Stimulated activated CD4-positive, alpha-beta T cell treated with anti-CD3 and anti-CD28 coated beads, Interleukin-4, amount 100 ng/mL, for 24 hours (primary cell): ENCODE measurements at regions not wholly inside any gene's neighbourhood (a gene's known extent, or its start where the extent isn't known, plus 50 kb on each side); places are given as distances from the start of the nearest gene placed in this dataset.
A peak's percentile ranks its signal among the peaks of the same experiment; 100 is the strongest.

Experiments used
- DNase-seq: peaks from one replicate; pipeline ENCODE4 v3.0.0-alpha.2; 2020

DNA sequence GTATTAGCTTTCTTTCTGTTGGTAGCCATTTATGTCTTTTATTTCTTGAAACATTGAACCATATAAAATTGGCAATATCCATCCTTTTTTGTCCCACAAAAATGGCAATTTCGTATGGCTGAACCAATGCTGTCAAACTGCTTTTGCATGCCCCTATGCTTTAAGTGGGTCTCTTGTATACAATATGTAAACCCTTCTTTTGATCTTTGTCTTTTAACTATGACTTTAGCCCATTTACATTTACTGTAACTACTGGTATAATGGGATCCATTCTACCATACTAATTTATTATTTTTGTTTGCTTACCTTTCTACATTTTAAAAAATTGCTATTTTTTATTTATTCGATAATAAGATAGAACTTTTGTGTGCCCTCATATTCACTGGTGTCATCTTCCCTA lies 93.4 kb downstream of the TENT4A start:
- DNase-seq: no peak

DNA sequence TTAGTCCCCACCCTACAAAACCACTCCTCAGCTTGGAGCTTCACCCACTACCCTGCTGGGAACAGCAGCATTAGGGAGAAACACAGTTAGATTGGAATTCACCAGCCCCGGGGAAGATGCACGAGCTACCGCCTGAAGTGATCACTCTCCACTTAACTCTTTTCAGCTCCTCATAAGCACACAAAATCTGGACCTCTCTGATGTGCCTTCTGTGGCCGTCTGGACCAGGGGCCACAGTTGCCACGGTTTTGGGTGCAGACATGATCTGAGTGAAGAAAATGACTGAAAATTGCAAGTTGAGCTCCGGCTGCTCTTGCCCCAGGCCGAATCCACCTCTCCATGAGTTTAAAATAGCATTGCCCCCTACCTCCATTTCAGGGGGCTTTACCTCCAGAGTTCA lies 95.2 kb downstream of the TENT4A start:
- no peak for DNase-seq

DNA sequence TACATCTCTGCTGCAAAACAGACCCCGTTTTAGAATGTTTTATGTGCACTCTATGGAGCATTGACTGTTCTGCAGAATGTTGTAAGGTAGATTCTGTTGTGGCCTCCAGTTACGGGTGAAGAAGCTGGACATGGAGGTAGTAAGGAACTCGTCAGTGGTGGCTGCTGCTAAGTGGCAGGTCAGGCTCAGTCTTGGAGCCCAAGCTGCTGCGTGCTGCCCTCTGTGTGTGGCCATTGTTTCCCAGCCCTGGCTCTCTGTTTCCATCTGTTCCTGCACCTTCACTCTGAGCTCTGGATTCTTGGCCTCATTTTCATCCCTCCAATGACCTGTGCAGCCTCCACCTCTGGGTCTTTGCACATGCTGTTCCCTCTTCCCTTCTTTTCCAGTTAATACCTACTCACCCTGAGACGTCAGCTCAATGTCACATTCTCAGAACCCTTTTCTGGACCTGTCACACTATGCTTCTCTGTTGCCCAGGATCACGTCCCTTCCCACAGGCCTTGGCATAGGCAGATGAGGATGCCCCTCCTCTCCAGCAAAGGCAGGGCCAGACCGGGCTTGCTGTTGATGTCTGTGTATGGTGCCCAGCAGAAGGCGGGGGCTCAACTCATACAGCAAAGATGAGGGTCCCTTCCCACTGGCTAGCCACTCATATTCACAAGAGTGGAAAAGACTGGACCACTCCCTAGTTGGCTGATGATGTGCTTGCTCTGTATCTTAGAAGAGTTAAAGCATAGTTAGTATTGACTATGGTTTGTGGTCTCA lies 97.6 kb downstream of the TENT4A start:
- DNase-seq: no peak

DNA sequence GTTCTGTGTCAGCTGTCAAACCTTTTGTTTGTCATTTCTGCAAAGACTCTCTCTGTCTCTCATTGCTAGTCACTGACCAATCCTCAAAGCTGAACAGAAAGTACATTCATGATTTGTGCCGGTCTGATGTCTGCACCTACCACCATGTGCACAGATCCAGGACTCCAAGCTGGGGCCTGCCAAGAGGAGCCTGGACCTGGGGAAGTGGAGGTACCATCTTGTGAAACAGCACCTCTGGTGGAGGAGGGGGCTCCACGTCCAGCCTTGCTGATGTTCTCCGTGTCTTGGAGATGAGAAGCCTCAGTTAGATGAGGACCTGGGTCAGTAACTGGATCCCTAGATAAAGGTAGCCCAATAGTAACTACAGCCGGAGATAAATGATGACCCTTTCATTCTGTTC lies 98.9 kb downstream of the TENT4A start:
- no peak for DNase-seq

DNA sequence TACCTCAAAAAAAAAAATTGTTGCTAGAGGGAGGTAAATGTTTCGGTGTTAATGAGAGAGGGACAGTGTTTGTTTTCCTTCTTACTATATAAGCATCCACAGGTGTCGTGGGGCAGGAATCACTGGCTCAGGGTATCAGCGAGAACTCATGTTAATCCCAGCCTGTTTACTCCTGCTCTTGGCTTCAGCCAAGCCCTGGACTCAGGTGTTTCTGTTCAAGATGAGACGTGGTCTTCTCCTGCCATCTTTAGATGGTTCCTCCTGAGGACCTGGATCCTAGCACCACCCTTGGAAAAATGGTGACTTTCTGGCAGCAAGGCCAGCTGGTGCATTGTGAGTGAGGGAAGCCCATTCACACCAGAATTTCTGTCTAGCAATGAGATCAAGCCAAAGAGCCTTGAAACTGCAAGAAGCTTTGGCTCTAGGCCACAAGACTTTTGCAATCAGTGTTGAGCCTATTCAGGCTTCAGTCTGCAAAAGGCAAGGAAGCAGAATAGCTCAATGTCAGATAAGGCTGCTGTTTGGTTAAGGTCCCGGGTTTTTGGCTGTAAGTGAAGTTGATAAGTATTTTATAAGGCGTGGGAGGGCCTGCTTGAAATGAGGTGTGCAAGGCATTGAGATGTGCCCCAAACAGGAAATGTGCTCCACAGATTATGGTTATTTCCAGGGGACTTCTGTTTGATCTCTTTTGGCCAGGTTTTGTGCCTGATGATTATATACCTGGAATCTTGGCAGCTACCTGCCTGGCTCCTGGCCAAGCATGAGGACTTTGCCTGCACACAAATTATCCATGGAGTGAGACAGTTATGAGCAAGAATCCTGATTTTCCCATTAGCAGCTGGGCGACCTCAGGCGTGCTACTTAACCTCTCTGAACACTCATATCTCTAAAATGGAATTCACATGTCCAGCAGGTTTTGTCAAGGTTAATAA lies 99.8 kb downstream of the TENT4A start:
- no peak for DNase-seq

DNA sequence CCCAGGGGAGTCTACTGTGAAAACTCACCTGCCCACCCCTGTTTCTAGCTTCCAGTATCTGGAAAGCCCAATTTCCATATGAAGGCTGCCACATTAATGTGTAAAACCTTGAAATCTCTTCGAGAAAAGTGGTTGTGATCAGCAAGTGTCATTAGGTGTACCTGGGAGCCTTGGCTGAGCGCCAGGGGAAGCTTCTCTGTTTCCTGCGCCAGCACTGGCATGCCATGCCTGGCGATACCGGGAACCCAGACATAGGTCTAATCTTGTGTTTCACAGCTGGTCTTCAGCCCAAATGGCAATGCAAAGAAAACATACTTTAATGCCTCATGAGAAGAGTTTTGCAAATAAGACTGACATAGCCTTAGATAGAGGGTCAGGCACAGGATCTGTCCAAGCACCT lies 101.6 kb downstream of the TENT4A start:
- DNase-seq: no peak

DNA sequence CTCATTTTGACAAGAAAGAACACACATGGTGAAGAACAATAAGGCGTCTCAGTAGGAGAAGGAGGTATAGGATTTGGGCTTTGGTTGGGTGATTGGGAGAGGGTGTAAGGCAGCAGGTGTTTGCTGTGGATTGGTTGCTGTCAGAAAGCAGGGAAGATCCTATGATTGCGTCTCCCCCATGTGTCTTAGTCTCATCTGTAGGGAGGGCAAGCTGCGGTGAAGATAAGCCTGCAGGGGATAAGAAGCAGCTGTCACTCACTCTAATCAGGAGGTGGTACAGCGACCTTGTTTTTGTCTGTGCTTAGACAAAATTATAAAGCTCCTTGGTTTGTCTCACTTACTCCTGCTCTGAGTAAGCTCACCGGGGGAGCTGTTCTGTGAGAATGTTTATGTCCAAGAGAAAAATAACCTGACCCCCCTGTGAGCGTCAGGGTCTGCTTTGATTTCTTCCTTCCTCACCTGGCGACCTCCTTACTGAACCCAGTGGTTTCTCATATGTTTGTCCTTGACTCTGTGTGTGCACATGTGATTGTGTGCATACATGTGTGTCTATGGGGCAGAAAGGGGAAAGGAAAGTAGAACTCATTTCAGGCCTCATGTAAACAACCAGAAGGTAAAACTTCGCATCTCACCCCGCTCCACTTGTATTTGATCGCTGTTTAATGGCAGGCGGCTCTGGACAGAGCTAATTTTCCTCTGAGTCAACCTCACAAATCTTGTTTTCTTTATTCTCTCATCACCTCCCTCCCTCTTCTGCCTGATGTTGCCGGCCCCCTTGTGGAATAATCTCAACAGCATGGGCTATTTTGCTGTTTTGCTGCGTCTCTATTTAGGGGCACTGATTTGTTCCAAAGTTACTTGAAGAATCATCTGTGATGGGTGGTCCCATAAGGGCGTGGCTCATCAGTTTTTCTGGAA lies 105.6 kb downstream of the TENT4A start:
- DNase-seq: no peak

DNA sequence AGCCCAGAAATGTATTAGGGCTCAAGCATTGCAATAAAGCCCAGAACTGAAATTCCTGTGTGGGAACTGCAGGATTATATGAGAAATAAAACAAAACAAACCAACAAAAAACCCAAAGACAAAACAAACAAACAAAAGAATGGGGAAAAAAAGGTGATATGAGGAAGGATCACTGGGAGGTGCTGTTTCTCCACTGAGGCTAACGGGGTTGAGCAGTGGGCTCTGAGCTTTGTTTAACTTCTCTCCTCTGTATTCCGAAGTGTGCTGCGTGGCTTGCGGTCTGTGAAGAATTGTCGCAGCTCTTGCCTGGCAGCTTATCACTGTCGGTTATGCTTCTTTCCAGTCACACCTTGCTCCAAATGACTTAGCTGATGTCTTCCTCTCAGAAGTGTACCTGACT lies 106.3 kb downstream of the TENT4A start:
- DNase-seq: no peak

DNA sequence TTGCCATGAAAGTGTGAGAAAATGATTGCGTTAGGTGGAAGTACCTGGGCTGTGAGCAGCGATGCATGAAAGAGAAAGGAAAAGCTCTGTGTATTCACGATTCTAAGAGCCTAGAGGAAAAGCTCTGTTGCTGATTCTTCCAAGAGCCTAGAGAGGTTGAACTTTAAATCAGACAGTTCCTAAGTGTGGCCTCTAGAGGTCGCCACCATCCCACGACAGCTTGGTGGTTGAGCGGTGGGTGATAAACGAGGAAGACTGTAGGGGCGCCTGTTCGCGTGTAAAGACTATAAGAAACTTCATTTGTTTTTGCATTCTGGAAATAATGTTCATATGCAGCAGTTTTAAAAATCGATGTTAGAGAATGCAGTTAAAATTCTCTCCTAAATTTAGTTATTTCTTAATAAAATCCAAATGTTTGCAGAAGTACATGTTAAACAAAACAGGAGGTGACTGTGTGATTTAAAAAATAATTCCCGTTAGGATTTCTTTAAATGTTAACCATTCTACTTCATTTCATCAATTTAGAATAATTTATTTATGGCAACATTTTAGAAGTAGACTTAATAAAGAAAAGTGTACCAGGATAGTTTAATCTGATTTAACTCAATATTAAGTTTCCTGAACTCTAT lies 107.7 kb downstream of the TENT4A start:
- DNase-seq: peak; percentile 49

DNA sequence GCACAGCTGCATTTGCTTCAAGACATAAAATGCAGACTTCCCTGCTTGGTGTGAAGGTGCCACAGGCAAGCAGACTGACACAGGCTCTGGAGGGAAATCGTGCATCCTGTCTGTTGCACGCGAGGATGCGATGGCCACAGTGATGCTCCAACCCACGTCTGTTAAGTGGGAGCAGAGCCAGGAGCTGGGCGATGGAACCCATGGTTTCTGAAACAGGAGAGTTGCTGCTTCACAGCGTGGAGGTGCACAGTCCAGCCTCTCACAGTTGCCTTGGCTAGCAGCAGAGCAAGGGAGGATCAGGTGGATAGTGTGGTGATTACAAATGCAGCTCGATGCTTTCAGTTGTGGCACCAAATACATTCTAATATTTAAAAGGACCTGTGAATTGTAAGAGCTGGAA lies 108.8 kb downstream of the TENT4A start:
- no peak for DNase-seq

DNA sequence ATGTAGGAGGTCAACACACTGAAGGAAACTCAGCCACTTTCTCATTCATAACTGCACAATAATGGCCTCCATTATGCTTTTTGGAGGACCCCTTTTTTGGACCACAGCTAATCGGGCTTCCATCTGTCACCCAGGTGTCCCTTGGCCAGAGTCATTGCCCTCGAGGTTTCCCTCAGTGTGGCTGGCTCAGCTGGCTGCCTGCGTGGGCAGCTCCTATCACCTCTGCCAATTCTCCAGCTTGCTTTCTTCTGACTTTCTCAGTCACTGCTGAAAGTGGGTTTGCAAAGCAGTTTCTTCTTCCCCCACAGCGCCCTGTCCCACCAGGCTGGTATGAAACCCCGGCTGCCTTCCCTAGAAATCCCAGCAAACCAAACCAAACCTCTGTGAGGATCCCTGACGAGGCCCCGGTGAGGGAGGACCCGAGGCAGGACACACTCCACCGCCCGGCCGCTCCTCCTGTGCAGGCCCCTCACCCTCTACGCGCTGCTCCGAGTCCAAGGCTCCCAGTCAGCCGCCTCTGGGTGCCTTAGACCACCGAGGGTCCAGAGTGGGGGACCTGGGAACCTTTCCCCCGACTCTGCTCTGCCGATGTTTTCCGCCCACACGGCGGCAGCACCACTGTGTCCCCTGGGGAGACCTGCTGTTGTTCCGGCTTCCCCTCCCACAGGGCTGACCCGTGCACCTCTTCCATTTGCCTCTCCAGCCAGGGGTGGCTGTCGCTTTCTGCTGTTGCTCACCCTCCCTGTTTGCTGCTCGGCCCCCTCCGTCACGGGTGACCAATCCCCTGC lies 109.5 kb downstream of the TENT4A start:
- no peak for DNase-seq

DNA sequence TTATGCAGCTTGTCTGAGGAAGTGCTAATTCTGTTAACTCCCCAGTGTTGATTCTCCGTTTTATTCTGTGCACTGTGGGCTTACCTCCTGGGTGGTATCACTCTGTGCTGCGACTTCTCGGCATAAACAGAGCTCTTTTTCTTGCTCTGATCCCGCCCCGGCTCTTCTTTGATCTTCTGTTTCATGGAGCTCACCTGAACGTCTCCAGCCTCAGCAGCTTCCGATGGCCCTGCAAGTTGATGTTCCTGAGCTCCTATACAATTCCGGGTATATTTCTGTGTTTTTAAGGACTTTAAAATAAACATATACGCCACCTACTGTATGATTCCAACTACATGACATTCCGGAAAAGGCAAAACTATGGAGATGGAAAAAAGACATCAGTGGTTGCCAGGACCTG lies 110.8 kb downstream of the TENT4A start:
- no peak for DNase-seq

DNA sequence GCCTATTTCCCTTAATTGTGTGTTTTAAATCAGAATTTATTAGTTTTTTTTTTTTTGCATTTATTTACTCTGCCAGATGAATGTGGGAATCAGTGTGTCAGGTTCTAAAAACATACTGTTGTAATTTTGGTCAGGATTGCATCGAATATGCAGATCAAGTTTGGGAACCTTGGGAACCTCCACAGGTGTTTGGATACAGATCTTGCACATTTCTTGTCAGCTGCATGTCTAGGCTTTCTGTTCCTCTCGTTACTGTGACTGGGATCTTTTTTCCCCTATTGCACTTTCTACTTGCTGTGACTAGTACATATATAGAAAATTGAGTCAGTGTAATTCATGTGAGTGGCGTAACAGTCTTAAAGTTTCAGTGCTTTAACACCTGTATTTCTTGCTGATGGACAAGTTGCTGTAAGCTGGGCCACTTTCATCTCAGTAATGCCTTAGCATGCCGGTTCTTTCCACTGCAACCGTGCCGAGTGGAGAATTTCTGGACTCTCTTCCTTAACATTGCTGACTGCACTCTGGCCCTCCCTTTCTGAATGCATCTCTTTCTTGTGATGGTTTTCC lies 112.5 kb downstream of the TENT4A start:
- no peak for DNase-seq

DNA sequence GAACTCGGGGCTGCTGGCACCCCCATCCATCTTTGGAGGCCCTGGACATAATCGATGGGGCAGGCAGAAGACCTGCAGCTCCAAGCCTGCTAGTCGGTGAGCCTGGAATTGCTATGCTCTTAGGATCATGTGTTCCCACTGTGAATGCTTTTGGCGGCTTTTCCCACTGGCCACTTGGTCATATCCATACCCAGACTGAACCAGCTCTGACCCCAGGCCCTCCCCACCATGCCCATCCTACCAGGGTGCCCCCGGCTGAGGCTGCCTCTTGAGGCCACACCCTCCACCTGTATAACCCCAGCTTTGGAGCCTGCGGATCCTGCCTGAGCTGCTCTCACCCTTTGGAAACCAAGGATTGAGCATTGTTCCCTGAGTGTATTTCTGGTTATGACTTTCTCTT lies 113.5 kb downstream of the TENT4A start:
- no peak for DNase-seq

DNA sequence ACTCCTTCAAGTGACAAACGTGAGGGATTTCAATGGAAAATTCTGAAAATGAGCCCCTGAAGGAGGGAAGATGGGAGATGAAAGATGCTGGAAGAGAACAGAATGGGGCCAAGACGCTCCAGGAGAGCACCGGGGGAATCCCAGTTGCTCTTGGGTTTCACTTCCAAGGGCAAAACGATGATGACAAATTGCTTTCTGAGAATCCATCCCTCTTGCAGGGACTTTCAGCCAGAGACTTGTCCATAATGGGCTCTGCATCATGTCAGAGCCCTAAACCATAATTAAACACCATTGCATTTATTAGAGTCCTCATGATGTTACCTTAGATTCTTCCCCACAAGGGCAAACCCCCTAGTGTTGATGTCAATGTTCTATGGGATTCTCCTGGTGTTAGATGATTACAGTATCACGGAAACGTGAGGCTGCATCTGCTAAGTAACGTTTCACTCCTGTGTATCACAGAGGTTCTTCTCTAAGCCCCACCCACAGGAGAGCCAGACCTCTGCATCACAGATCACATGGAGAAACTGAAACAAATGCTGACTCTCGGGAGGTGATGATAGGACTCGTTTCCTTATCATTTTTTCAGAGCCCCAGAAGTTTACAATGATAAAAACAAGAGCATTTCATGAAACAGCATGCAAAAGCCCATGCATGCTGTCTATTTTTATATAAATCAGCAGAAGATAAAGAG lies 114.4 kb downstream of the TENT4A start:
- peak; percentile 63 for DNase-seq

DNA sequence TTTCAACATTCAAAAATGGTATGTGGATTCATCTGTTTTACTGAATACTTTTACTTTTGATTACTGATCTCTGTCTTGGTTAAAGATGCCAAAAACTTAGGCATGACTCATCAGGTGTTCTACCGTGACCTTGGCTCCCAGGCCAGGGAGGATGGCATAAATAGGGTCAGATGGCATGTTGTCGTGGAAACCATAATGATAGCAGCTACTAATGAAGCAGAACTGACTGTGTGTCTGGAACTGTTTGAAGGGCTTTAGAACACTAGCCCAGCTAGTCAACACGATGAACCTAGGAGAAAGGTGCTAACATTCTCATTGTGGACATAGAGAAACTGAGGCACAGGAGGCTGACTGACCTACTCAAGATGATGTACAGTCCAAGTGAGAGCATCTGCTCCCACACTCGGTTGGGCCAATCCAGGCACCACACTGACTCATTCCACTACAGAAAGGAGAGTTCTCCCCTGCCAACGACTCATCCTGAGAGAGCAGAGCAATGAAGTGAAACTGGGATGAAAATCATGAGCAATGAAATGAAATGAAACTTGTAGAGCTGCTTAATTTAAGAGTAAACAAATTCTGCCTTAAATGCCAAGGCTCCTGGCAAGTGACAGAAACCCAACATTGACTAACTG lies 116.0 kb downstream of the TENT4A start:
- DNase-seq: peak; percentile 70

DNA sequence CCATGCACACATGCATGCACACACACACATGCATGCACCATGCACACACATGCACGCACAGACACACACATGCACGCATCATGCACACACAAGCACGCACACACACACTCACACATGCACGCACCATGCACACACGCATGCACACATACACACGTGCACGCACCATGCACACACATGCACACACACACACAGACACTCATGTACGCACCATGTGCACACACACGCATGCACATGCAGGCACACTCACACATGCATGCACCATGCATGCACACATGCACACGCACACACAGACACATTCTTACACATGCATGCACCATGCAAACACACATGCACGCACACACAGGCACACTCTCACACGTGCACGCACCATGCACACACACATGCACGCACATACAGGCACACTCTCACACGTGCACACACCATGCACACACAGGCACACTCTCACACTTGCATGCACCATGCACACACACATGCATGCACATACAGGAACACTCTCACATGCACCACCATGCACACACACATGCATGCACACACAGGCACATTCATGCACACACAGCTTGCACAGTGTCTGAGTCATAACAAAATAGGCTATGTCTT lies 117.5 kb downstream of the TENT4A start:
- DNase-seq: no peak

DNA sequence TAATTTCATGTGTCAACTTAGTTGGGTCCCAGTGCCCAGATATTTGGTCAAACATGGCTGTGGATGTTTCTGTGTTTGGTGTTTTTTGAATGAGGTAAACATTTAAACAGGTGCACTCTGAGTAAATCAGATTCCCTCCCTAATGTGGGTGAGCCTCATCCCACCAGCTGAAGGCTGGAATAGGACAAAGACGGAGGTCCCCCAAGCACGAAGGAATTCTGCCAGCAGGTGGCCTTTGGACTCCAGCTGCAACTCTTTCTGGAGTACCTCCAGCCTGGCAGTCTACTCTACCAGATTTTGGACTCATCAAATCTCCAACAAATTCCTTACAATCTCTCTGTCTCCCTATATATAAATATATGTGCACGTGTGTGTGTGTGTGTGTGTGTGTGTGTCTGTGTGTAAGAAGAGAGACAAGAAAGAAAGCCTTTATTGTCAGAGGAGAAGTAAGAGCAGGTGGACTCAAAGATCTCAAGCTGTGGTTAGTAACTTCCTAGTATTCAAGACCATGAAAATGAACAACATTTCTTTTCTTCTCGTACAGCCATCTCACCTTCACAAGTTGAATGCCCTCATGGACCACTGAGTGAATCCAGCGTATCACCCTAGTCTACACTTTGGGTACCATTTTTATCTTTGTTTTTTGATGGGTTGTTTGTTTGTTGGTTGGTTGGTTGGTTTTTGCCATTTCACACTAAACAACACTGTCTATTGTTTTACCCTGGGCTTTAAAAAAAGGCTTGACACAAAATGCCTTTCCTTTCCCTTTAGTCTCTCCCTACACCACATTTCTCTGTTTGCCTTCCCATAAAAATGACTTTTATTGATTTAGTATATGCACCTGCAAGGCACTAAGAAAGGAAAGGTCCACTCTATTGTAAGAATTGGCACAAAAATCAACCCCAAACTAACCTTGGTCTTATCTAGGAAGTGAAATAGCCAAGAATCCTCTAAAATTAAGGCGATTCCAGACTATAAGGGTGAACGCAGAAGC lies 118.7 kb downstream of the TENT4A start:
- no peak for DNase-seq

DNA sequence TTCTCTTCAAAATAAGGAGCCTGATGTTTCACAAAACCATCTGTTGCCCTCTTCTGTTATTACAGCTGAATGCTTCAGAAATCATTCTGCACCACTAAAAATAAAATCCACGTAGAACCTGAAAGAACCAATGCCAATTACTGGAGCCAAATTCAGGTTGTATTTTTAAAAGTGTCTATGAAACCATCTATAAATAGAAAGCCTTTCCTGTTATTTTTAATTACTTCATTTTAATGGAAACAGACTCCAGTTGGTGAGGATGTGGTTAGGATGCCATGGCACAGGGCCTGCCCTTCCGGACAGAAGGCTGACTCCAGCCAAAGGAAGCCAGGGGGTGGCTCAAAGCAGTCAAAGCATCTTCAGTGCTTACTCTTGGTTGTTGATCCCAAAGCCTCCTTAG lies 119.8 kb downstream of the TENT4A start:
- no peak for DNase-seq
